Heart right ventricle (tissue), 16 donors: ENCODE measurements at regions not wholly inside any gene's neighbourhood (a gene's known extent, or its start where the extent isn't known, plus 50 kb on each side); places are given as distances from the start of the nearest gene placed in this dataset.

ENCODE experiments used
- ATAC-seq, 8 donors: fragments of 200-7000 bp; cut with Tn5 transposase; one replicate each; pipeline ENCODE4 v1.9.1; 2020; ENCODE audit warnings: mild to moderate bottlenecking in 8 of 8, moderate library complexity in 8 of 8, moderate number of reproducible peaks in 1 of 8
- DNase-seq, 2 donors: peaks; one replicate each; pipeline ENCODE4 v3.0.0-alpha.2; 2020
- H3K27ac ChIP-seq, 10 donors: fragments of 200-600 bp; sonication (generic) in 2 of 10; one replicate each; pipeline versions ENCODE4 v1.5.0 to v1.8.0; 2020 to 2022; ENCODE audit warnings: mild to moderate bottlenecking in 3 of 10
- H3K27me3 ChIP-seq, 7 donors: fragments of 200-600 bp; one replicate each; pipeline ENCODE4 v1.8.0; 2021 to 2022; ENCODE audit warnings: mild to moderate bottlenecking in 2 of 7
- H3K36me3 ChIP-seq, 9 donors: fragments of 200-600 bp; sonication (generic) in 1 of 9; one replicate each; pipeline versions ENCODE4 v1.5.0 to v1.8.0; 2020 to 2022; ENCODE audit warnings: mild to moderate bottlenecking in 2 of 9
- H3K4me1 ChIP-seq, 9 donors: fragments of 200-600 bp; sonication (generic) in 1 of 9; one replicate each; pipeline versions ENCODE4 v1.5.0 to v1.8.0; 2020 to 2022; ENCODE audit warnings: mild to moderate bottlenecking in 4 of 9
- H3K4me3 ChIP-seq, 10 donors: fragments of 200-600 bp; sonication (generic) in 2 of 10; one replicate each; pipeline versions ENCODE4 v1.5.0 to v1.8.0; 2020 to 2022; ENCODE audit warnings: mild to moderate bottlenecking in 7 of 10, moderate library complexity in 2 of 10
- H3K9me3 ChIP-seq, 11 donors: fragments of 200-600 bp in 10 of 11; sonication (generic) in 2 of 11; one replicate each; pipeline versions ENCODE4 v1.5.0 to v1.8.0; 2013 to 2022; ENCODE audit warnings: mild to moderate bottlenecking in 2 of 11, control low read depth in 1 of 11, moderate library complexity in 1 of 11
- CTCF ChIP-seq, 9 donors: fragments of 200-600 bp; sonication (generic) in 2 of 9; IDR thresholded peaks; one replicate each; pipeline versions ENCODE4 v1.5.0 to v1.8.0; 2021 to 2022; ENCODE audit warnings: antibody characterized with exemption in 9 of 9, mild to moderate bottlenecking in 5 of 9, moderate library complexity in 1 of 9
- WGBS, 2 donors: extraction: QIAGEN DNeasy Blood & Tissue Kit; methylation state at CpG; one replicate each; pipeline ENCODE4 v1.1.7; 2013; ENCODE audit warnings: inconsistent platforms in 1 of 2; 5-methylcytosine and 5-hydroxymethylcytosine counted together
- intact Hi-C, 10 donors: fragments of 100-400 bp; cut with DNase I; formaldehyde crosslinking; loops; one replicate each; pipeline versions ENCODE4 v1.11.1 to v1.14.2; 2022
- donor health status: Arrhythmogenic right ventricular cardiomyopathy.
- donor health status: ischemic (EF 13 %, LVEDD 7.1; RV severe dilation, severe dysfunction).
- donor health status: healthy with polysubstance abuse.
- donor health status: DM: no; HTN: yes; CAD: no.
- donor health status: DM: no; HTN: no; CAD: no.
- donor health status: ischemic (EF 25% LVEDD 6.9; RV normal size, moderate dysfunction).
- donor health status: ischemic (EF 25% LVEDD 5.7; RV mildly dilated, moderate dysfunction).
- donor health status: healthy.
- donor health status: DM: yes; HTN: yes; CAD: no.
- donor health status: Ischemic cardiomyopathy.
- donor health status: ischemic (EF 35%, LVEDD 5.7; RV mildly dilated, moderate dysfunction).
- donor health status: nonischemic (EF 11% LVEDD 7.7; RV severe dilation, severe dysfunction).
- donor health status: DM: yes; HTN: yes; CAD: no.
- donor health status: PGD.
- donor health status: ischemic (EF 29% LVEDD 5.4; RV normal size, mild dysfunction).
- donor health status: nonischemic (EF 23%, LVEDD 6.1; RV moderate dilation, normal function).

DNA sequence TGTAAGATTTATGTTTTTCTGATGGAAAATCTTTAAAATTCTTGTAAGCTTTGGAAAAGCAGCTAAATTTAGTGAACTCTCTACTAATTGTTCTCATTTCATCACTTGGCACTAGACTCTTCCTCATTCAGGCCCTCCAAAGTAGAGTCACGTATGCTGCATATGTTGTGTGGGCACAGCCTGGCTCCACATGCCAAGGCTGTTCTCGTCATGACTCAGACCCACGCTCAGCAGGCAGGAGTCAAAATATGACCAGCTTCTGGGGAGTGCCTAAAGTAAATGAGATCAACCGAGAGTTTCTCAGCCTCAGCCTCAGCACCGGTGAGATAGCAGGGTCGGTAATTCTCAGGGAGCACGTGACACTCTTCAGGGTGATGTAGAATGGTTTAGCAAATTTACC is 1672.9 kb downstream of the REEP3 start:
- H3K4me1 ChIP-seq, result no peaks in the 10 kb centered on the region
- WGBS, 2 donors, result 87 to 88% methylated on average over 7 of the region's 7 CpGs
- no peak for TF ChIP-seq CTCF (IDR thresholded peaks at IDR 0.05)
- intact Hi-C loops, result no loop called here
- no peak overlapping the region for H3K27ac ChIP-seq
- H3K36me3 ChIP-seq, result no peaks in the 10 kb centered on the region
- ATAC-seq (no peak), DNase-seq (no peak)
- no peaks in the 10 kb centered on the region for H3K27me3 ChIP-seq
- no peaks in the 10 kb centered on the region for H3K9me3 ChIP-seq
- no peak overlapping the region for H3K4me3 ChIP-seq

GRCh38 chr10:65194555-65194954 is 1673.4 kb downstream of the REEP3 start:
- intact Hi-C loops, result no loop called here
- Histone ChIP-seq H3K4me1 (no peaks in the 10 kb centered on the region), H3K4me3 (no peak overlapping the region), H3K27me3 (no peaks in the 10 kb centered on the region), H3K27ac (no peak overlapping the region), H3K36me3 (no peaks in the 10 kb centered on the region), H3K9me3 (no peaks in the 10 kb centered on the region)
- no peak for TF ChIP-seq CTCF (IDR thresholded peaks at IDR 0.05)
- 63 to 64% methylated on average over 2 of the region's 2 CpGs for WGBS, 2 donors
- no peak for DNase-seq
- ATAC-seq, result no peak

DNA sequence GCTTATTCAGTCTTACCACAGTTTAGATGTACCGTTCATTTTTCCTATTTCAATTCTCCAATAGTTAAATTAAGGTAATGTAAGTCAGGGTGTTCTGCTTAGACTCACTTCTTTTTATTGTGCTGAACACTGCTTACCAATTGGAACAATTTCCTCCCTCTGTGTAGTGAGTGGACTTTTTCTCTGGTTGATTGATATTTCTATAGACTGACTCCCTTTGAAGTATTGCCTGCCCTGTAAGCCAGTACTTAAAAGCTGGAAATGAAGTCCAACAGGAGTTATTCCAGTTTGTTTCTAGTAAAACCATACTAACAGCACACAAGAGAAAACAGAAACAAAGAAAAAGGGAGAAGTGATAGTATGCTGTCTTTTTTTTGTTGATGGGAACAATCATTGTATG is 1674.9 kb downstream of the REEP3 start:
- Histone ChIP-seq H3K9me3 (no peaks in the 10 kb centered on the region), H3K27ac (no peak overlapping the region), H3K36me3 (no peaks in the 10 kb centered on the region), H3K4me1 (no peaks in the 10 kb centered on the region), H3K4me3 (no peak overlapping the region), H3K27me3 (no peaks in the 10 kb centered on the region)
- WGBS, 2 donors, result 89 to 90% methylated on average over 1 of the region's 1 CpG
- intact Hi-C loops, result no loop called here
- DNase-seq (no peak), ATAC-seq (no peak)
- TF ChIP-seq CTCF (IDR thresholded peaks at IDR 0.05), result no peak

DNA sequence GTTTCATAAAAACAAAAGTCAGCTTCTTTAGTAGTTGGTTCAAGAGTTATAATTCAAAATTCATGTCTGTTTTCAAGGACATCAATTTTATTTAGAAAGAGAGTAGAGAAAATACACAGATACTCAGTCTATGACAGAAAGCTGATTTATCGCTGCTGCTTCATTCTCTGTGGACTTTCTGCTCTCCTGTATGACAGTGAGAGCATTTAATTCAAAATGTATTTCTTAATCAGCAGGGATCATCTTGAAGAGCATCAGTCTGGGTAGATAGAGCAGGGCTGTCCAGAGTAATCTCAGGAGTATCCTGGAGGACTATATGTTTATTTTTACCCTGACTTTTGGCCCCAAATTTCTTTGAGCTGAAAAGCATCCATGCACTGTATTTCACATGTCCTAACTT is 1676.7 kb downstream of the REEP3 start:
- no peak overlapping the region for H3K4me3 ChIP-seq
- 94 to 100% methylated on average over 1 of the region's 1 CpG for WGBS, 2 donors
- TF ChIP-seq CTCF (IDR thresholded peaks at IDR 0.05), result no peak
- no peaks in the 10 kb centered on the region for H3K9me3 ChIP-seq
- intact Hi-C loops, result no loop called here
- no peaks in the 10 kb centered on the region for H3K27me3 ChIP-seq
- DNase-seq, result no peak
- no peaks in the 10 kb centered on the region for H3K36me3 ChIP-seq
- H3K27ac ChIP-seq, result no peak overlapping the region
- ATAC-seq, result no peak
- H3K4me1 ChIP-seq, result no peaks in the 10 kb centered on the region

GRCh38 chr10:65201491-65201890 is 1680.3 kb downstream of the REEP3 start:
- intact Hi-C loops, result no loop called here
- no peak for DNase-seq
- Histone ChIP-seq H3K36me3 (no peaks in the 10 kb centered on the region), H3K27me3 (no peaks in the 10 kb centered on the region), H3K9me3 (no peaks in the 10 kb centered on the region), H3K4me3 (no peak overlapping the region), H3K27ac (no peak overlapping the region), H3K4me1 (no peaks in the 10 kb centered on the region)
- TF ChIP-seq CTCF (IDR thresholded peaks at IDR 0.05), result no peak
- WGBS, 2 donors, result 84 to 90% methylated on average over 3 of the region's 3 CpGs
- no peak for ATAC-seq
